Liver (tissue), 8 donors: ENCODE measurements at regions not wholly inside any gene's neighbourhood (a gene's known extent, or its start where the extent isn't known, plus 50 kb on each side); places are given as distances from the start of the nearest gene placed in this dataset.
"Not testable (repeated sequence)": the region's sequence is repeated elsewhere in the genome, so short reads cannot be mapped to it uniquely, and the experiment has no call there.

ENCODE experiments used
- DNase-seq: peaks from one replicate; pipeline ENCODE4 v3.0.0-alpha.2; 2017; ENCODE audit warnings: low spot score
- H3K27ac ChIP-seq, 2 donors: one replicate each; pipeline ENCODE4 v1.7.0; 2013; ENCODE audit warnings: inconsistent platforms in 2 of 2, low read length in 2 of 2, control low read depth in 1 of 2, low read depth in 1 of 2, mild to moderate bottlenecking in 1 of 2
- H3K27me3 ChIP-seq, 4 donors: one replicate each; pipeline versions ENCODE4 v1.6.1 to v1.7.0; 2013; ENCODE audit warnings: low read length in 3 of 4, inconsistent platforms in 1 of 4, mild to moderate bottlenecking in 1 of 4, moderate library complexity in 1 of 4; ENCODE audit not compliant: control insufficient read depth in 4 of 4, insufficient read depth in 4 of 4
- H3K36me3 ChIP-seq, 4 donors: one replicate each; pipeline versions ENCODE4 v1.6.1 to v1.7.0; 2013; ENCODE audit warnings: low read length in 3 of 4, mild to moderate bottlenecking in 3 of 4, low read depth in 1 of 4, moderate library complexity in 1 of 4; ENCODE audit not compliant: control insufficient read depth in 4 of 4, insufficient read depth in 3 of 4
- H3K4me1 ChIP-seq, 4 donors: one replicate each; pipeline versions ENCODE4 v1.6.1 to v1.7.0; 2013; ENCODE audit warnings: low read length in 3 of 4, mild to moderate bottlenecking in 3 of 4, moderate library complexity in 1 of 4; ENCODE audit not compliant: control insufficient read depth in 4 of 4, insufficient read depth in 4 of 4
- H3K4me3 ChIP-seq, 3 donors: one replicate each; pipeline versions ENCODE4 v1.6.1 to v1.7.0; 2013; ENCODE audit warnings: low read length in 3 of 3, control low read depth in 1 of 3, low read depth in 1 of 3, mild to moderate bottlenecking in 1 of 3
- H3K9ac ChIP-seq, 2 donors: one replicate each; pipeline ENCODE4 v1.7.0; 2013; ENCODE audit warnings: low read length in 2 of 2, mild to moderate bottlenecking in 2 of 2, moderate library complexity in 2 of 2, control low read depth in 1 of 2, low read depth in 1 of 2
- H3K9me3 ChIP-seq, 4 donors: one replicate each; pipeline versions ENCODE4 v1.6.1 to v1.7.0; 2013; ENCODE audit warnings: low read length in 3 of 4; ENCODE audit not compliant: control insufficient read depth in 4 of 4
- CTCF ChIP-seq: fragments of 150-350 bp; IDR thresholded peaks from 2 replicates; pipeline ENCODE4 v1.5.1; 2017; ENCODE audit warnings: improper control_type of control experiment, low read depth, low read length; ENCODE audit not compliant: missing input control
- FOXA1 ChIP-seq: IDR thresholded peaks from 2 replicates; pipeline ENCODE4 v1.6.1; 2016; ENCODE audit warnings: antibody characterized with exemption
- HNF4A ChIP-seq, 2 donors: conservative IDR thresholded peaks; 2 replicates each; pipeline ENCODE4 v1.6.1; 2016; ENCODE audit warnings: antibody characterized with exemption in 2 of 2, mild to moderate bottlenecking in 2 of 2
- HNF4G ChIP-seq: IDR thresholded peaks from 2 replicates; pipeline ENCODE4 v1.6.1; 2016; ENCODE audit warnings: antibody characterized with exemption
- NR2F2 ChIP-seq: IDR thresholded peaks from 2 replicates; pipeline ENCODE4 v1.6.1; 2016; ENCODE audit warnings: antibody characterized with exemption
- RAD21 ChIP-seq, 2 donors: IDR thresholded peaks; 2 replicates each; pipeline ENCODE4 v1.6.1; 2016; ENCODE audit warnings: antibody characterized with exemption in 2 of 2, mild to moderate bottlenecking in 2 of 2
- SP1 ChIP-seq: IDR thresholded peaks from 2 replicates; pipeline ENCODE4 v1.6.1; 2018; ENCODE audit warnings: antibody characterized with exemption, mild to moderate bottlenecking
- ZBTB33 ChIP-seq: IDR thresholded peaks from 2 replicates; pipeline ENCODE4 v1.6.1; 2016; ENCODE audit warnings: antibody characterized with exemption
- WGBS: extraction: QIAGEN DNeasy Blood & Tissue Kit; methylation state at CpG from one replicate; pipeline ENCODE4 v1.1.7; 2013; 5-methylcytosine and 5-hydroxymethylcytosine counted together
- TF ChIP-seq, protein P1 (sequence below): IDR thresholded peaks from 2 replicates; pipeline ENCODE4 v1.6.1; 2016; ENCODE audit warnings: antibody characterized with exemption, mild to moderate bottlenecking
- TF ChIP-seq, protein P2 (sequence below): IDR thresholded peaks from 2 replicates; pipeline ENCODE4 v1.6.1; 2016; ENCODE audit warnings: antibody characterized with exemption
- donor health status: healthy.
- donor health status: healthy.
- donor health status: healthy.
- donor health status: healthy.
- donor health status: healthy.

GRCh38 chr10:30704601-30705100 is 75.1 kb upstream of the LYZL2 start:
- not testable (repeated sequence) for DNase-seq

DNA sequence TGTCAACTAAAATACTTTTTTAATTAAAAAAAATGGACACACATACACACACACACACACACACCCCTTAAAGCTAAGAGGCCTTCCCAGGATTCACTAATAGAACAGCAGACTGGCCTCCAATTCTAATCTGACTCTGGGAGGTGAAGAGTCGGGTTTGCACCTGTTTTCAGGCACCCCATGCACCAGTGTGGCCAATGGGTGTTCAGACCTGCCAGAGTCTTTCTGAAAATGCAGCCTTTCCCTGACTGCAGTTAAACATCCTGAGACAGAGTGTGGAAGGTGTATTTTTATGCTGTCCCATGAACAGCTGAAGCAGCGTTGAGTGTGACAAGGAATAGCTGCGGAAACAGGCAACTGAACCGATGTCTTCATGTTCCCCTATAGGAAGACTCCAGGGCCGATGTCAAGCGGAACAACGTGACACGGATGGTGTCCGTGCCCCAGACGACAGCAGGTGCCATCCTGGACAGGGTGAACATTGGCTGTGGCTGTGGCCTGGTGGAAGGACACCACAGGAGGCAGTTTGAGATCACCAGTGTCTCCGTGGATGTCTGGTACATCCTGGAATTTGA is 74.6 kb upstream of the LYZL2 start:
- WGBS: 84% methylated on average over 11 of the region's 11 CpGs
- no peak overlapping the region for H3K9ac ChIP-seq
- H3K4me1 ChIP-seq: no peaks in the 10 kb centered on the region

More at GRCh38 chr10:30704601-30705100, 75.1 kb upstream of the LYZL2 start:
- H3K27me3 ChIP-seq, H3K4me1 ChIP-seq, H3K9ac ChIP-seq, H3K4me3 ChIP-seq, H3K9me3 ChIP-seq, H3K36me3 ChIP-seq: not testable (repeated sequence)
- H3K27ac ChIP-seq: peak overlapping the region in 1 of 2 donors; percentile 35
- whole genome bisulfite sequencing: 76% methylated on average over 14 of the region's 14 CpGs

DNA sequence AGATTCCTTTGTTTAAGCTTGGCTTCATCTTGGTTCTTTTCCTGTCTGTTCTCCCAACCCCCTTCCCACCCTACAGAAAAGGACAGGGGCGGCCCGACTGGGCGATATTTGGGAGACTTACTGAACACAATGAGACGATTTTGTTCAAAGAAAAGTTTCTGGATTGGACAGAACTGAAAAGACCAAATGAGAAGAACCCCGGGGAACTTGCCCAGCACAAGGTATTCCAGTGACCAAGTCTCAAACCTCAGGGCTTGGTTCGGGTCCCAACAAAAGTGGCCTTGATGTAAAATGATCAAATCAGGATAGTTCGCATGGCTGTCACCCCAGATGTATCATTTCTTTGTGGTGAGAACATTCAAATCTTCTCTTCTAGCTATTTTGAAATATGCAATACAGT is 73.9 kb upstream of the LYZL2 start:
- H3K27me3 ChIP-seq, H3K36me3 ChIP-seq, H3K9ac ChIP-seq, DNase-seq, H3K4me3 ChIP-seq, H3K27ac ChIP-seq, H3K9me3 ChIP-seq, H3K4me1 ChIP-seq: not testable (repeated sequence)
- WGBS: 88% methylated on average over 7 of the region's 7 CpGs

More for the DNA sequence above, 74.6 kb upstream of the LYZL2 start:
- Histone ChIP-seq H3K27me3 (no peaks in the 10 kb centered on the region), H3K36me3 (no peaks in the 10 kb centered on the region), H3K27ac (no peak overlapping the region), H3K4me3 (no peak overlapping the region), H3K9me3 (no peaks in the 10 kb centered on the region)
- TF ChIP-seq RAD21 (IDR thresholded peaks at IDR 0.05) (no peak), NR2F2 (no peak), ZBTB33 (no peak), HNF4G (no peak), SP1 (no peak), FOXA1 (no peak), CTCF (no peak), HNF4A (conservative IDR thresholded peaks at IDR 0.05) (no peak)
- TF ChIP-seq, protein P1, sequence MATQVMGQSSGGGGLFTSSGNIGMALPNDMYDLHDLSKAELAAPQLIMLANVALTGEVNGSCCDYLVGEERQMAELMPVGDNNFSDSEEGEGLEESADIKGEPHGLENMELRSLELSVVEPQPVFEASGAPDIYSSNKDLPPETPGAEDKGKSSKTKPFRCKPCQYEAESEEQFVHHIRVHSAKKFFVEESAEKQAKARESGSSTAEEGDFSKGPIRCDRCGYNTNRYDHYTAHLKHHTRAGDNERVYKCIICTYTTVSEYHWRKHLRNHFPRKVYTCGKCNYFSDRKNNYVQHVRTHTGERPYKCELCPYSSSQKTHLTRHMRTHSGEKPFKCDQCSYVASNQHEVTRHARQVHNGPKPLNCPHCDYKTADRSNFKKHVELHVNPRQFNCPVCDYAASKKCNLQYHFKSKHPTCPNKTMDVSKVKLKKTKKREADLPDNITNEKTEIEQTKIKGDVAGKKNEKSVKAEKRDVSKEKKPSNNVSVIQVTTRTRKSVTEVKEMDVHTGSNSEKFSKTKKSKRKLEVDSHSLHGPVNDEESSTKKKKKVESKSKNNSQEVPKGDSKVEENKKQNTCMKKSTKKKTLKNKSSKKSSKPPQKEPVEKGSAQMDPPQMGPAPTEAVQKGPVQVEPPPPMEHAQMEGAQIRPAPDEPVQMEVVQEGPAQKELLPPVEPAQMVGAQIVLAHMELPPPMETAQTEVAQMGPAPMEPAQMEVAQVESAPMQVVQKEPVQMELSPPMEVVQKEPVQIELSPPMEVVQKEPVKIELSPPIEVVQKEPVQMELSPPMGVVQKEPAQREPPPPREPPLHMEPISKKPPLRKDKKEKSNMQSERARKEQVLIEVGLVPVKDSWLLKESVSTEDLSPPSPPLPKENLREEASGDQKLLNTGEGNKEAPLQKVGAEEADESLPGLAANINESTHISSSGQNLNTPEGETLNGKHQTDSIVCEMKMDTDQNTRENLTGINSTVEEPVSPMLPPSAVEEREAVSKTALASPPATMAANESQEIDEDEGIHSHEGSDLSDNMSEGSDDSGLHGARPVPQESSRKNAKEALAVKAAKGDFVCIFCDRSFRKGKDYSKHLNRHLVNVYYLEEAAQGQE: no peak
- TF ChIP-seq, protein P2, sequence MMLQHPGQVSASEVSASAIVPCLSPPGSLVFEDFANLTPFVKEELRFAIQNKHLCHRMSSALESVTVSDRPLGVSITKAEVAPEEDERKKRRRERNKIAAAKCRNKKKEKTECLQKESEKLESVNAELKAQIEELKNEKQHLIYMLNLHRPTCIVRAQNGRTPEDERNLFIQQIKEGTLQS: no peak
- DNase-seq: no peak
